Endothelial cell of umbilical vein (primary cell): ENCODE measurements at regions not wholly inside any gene's neighbourhood (a gene's known extent, or its start where the extent isn't known, plus 50 kb on each side); places are given as distances from the start of the nearest gene placed in this dataset.

Experiments
- BruUV-seq: library from RNA; stranded (reverse); fragments of 400-500 nt; replicated peaks from 2 replicates; lab custom pipeline; 2021; lab: Mats Ljungman, UMichigan
- CTCF ChIA-PET: fragments of 300-600, 350-600 bp; sonication (Branson Sonifier 250); formaldehyde crosslinking; loops from one replicate; lab custom pipeline; 2021; ENCODE audit warnings: antibody characterized with exemption, inconsistent platforms; lab: Charles Lee
- POLR2A ChIA-PET: fragments of 300-600, 350-600 bp; sonication (Branson Sonifier 250); formaldehyde crosslinking; loops from one replicate; lab custom pipeline; 2021; ENCODE audit warnings: antibody characterized with exemption, inconsistent platforms; lab: Charles Lee
- DNase-seq: peaks from one replicate; pipeline ENCODE4 v3.0.0-alpha.2; 2011; ENCODE audit warnings: low read depth, low spot score
- FAIRE-seq: peaks from 2 replicates; lab custom pipeline; 2011; peaks lifted over from hg19 to GRCh38; lab: Jason Lieb, UNC
- H2AFZ ChIP-seq: 2 replicates; pipeline ENCODE4 v1.6.0; 2012; ENCODE audit warnings: low read depth, low read length, control low read depth, inconsistent platforms
- H3K27ac ChIP-seq: 2 replicates; pipeline ENCODE4 v1.5.1; 2011; ENCODE audit warnings: low read depth, mild to moderate bottlenecking, control low read depth, low read length, moderate library complexity; ENCODE audit not compliant: insufficient read depth
- H3K27me3 ChIP-seq, 2 experiments: 2 replicates each; pipeline versions ENCODE4 v1.6.0 to v1.6.1; 2011; ENCODE audit warnings: low read length in 2 of 2, mixed read lengths in 1 of 2; ENCODE audit not compliant: control insufficient read depth in 2 of 2, insufficient read depth in 2 of 2
- H3K36me3 ChIP-seq, 2 experiments: 2 replicates in 1 of 2; 3 replicates in 1 of 2; pipeline ENCODE4 v1.5.1; 2011; ENCODE audit warnings: low read length in 2 of 2, mild to moderate bottlenecking in 1 of 2, moderate library complexity in 1 of 2; ENCODE audit not compliant: control insufficient read depth in 2 of 2, insufficient read depth in 2 of 2; ENCODE audit errors: extremely low read depth in 1 of 2
- H3K4me1 ChIP-seq: 3 replicates; pipeline ENCODE4 v1.5.1; 2011; ENCODE audit warnings: mild to moderate bottlenecking, low read length; ENCODE audit not compliant: control insufficient read depth, insufficient read depth; ENCODE audit errors: extremely low read depth
- H3K4me2 ChIP-seq: 2 replicates; pipeline ENCODE4 v1.6.1; 2011; ENCODE audit warnings: low read length, control low read depth, mixed read lengths; ENCODE audit not compliant: insufficient read depth
- H3K4me3 ChIP-seq, 3 experiments: fragments of 200-600 bp in 1 of 3; sonication (generic), shearing (Covaris generic) in 1 of 3; replicated peaks in 1 of 3; 2 replicates each; pipeline ENCODE4 v1.5.1; 2011 to 2016; ENCODE audit warnings: control low read depth in 3 of 3, low read length in 3 of 3, mild to moderate bottlenecking in 2 of 3, inconsistent platforms in 1 of 3, low read depth in 1 of 3, moderate library complexity in 1 of 3; ENCODE audit not compliant: insufficient read depth in 1 of 3
- H3K79me2 ChIP-seq: 2 replicates; pipeline ENCODE4 v1.6.0; 2012; ENCODE audit warnings: low read length, inconsistent platforms; ENCODE audit not compliant: control insufficient read depth, insufficient read depth
- H3K9ac ChIP-seq: replicated peaks from 2 replicates; pipeline ENCODE3; 2011; ENCODE audit warnings: low read length, control low read depth; ENCODE audit not compliant: insufficient read depth; ENCODE audit errors: extremely low read depth
- H3K9me1 ChIP-seq: replicated peaks from 3 replicates; pipeline ENCODE4 v1.6.0; 2011; ENCODE audit warnings: mild to moderate bottlenecking, low read length; ENCODE audit not compliant: control insufficient read depth, insufficient read depth; ENCODE audit errors: extremely low read depth
- H3K9me3 ChIP-seq: replicated peaks from 2 replicates; pipeline ENCODE4 v1.5.1; 2012; ENCODE audit warnings: low read length, inconsistent platforms; ENCODE audit not compliant: control insufficient read depth, insufficient read depth
- H4K20me1 ChIP-seq: replicated peaks from 2 replicates; pipeline ENCODE3; 2011; ENCODE audit warnings: mild to moderate bottlenecking, low read length; ENCODE audit not compliant: control insufficient read depth, insufficient read depth; ENCODE audit errors: extremely low read depth
- CTCF ChIP-seq, 2 donors: IDR thresholded peaks; 1 replicate in 1 of 2; 2 replicates in 1 of 2; pipeline ENCODE4 v1.5.1; 2011; ENCODE audit warnings: low read length in 2 of 2, mild to moderate bottlenecking in 2 of 2, moderate library complexity in 2 of 2, control low read depth in 1 of 2, inconsistent platforms in 1 of 2, low read depth in 1 of 2; ENCODE audit not compliant: insufficient read depth in 1 of 2; ENCODE audit errors: extremely low read depth in 1 of 2
- EZH2 ChIP-seq: IDR thresholded peaks from 2 replicates; pipeline ENCODE4 v1.6.1; 2012; ENCODE audit warnings: borderline replicate concordance, low read depth, mild to moderate bottlenecking, moderate library complexity, low read length, inconsistent platforms; ENCODE audit not compliant: severe bottlenecking
- FOS ChIP-seq: IDR thresholded peaks from 2 replicates; pipeline ENCODE4 v1.6.1; 2011; ENCODE audit warnings: mild to moderate bottlenecking, low read length, moderate library complexity, borderline replicate concordance; ENCODE audit not compliant: insufficient read depth
- GATA2 ChIP-seq: IDR thresholded peaks from 2 replicates; pipeline ENCODE4 v1.7.0; 2011; ENCODE audit warnings: low read depth, mild to moderate bottlenecking, moderate library complexity, mixed read lengths, low read length; ENCODE audit not compliant: insufficient read length, insufficient read depth
- JUN ChIP-seq: IDR thresholded peaks from 2 replicates; pipeline ENCODE4 v1.6.1; 2011; ENCODE audit warnings: borderline replicate concordance, low read depth; ENCODE audit not compliant: insufficient read length, insufficient read depth
- MAX ChIP-seq: IDR thresholded peaks from 2 replicates; pipeline ENCODE4 v1.6.1; 2011; ENCODE audit not compliant: insufficient read depth, insufficient read length
- MYC ChIP-seq: IDR thresholded peaks from one replicate; pipeline ENCODE4 v1.6.1; 2011; ENCODE audit warnings: mild to moderate bottlenecking, low read depth, low read length
- POLR2A ChIP-seq: IDR thresholded peaks from 2 replicates; pipeline ENCODE4 v1.6.1; 2012; ENCODE audit warnings: low read depth, mild to moderate bottlenecking, control low read depth, low read length
- POLR2AphosphoS5 ChIP-seq: IDR thresholded peaks from 2 replicates; pipeline ENCODE4 v1.6.1; 2012; ENCODE audit warnings: low read depth, mild to moderate bottlenecking, control low read depth, low read length, moderate library complexity; ENCODE audit not compliant: insufficient read depth
- dilution Hi-C: fragments of 300-500 bp; cut with MboI; formaldehyde crosslinking; loops from one replicate; pipeline ENCODE4 v1.15.0; 2019; ENCODE audit warnings: low sequenced_read_pairs; ENCODE audit not compliant: extremely low pct_ligation_motif_present
- intact Hi-C: fragments of 100-400 bp; cut with micrococcal nuclease; formaldehyde crosslinking; loops from one replicate; pipeline ENCODE4 v1.10.0; 2022

- dilution Hi-C loops (no loop called here), intact Hi-C loops (no loop called here)
- Histone ChIP-seq H3K4me2 (no peak overlapping the region), H3K9me1 (no peaks in the 10 kb centered on the region), H3K4me3 (no peak overlapping the region), H3K27ac (no peak overlapping the region), H3K27me3 (no peaks in the 10 kb centered on the region), H2AFZ (no peak overlapping the region), H4K20me1 (no peaks in the 10 kb centered on the region), H3K9ac (no peak overlapping the region), H3K79me2 (no peaks in the 10 kb centered on the region), H3K9me3 (peaks cover 3% of the 10 kb centered on the region), H3K4me1 (no peaks in the 10 kb centered on the region), H3K36me3 (no peaks in the 10 kb centered on the region)
- no TSS peak for BruUV-seq
- ChIA-PET CTCF (no interaction called here), POLR2A (no interaction called here)
- FAIRE-seq (no peak), DNase-seq (no peak)
- no peak for TF ChIP-seq EZH2
- no peak for TF ChIP-seq JUN
- TF ChIP-seq CTCF (IDR thresholded peaks at IDR 0.05; ENCODE audit: extremely low read depth in 1 of 2, insufficient read depth in 1 of 2, low read depth in 1 of 2, low read length in 2 of 2) = no peak
- no peak for TF ChIP-seq MYC
- no peak for TF ChIP-seq POLR2A
- TF ChIP-seq GATA2 = no peak
- no peak for TF ChIP-seq POLR2AphosphoS5
- no peak for TF ChIP-seq MAX
- no peak for TF ChIP-seq FOS
Observed at GRCh38 chr7:10618953-10619352, 354.7 kb upstream of the PHF14 start.
